ENCODE measurements at regions not wholly inside any gene's neighbourhood (a gene's known extent, or its start where the extent isn't known, plus 50 kb on each side); places are given as distances from the start of the nearest gene placed in this dataset.

GRCh38 chr2:100660851-100661584 lies 98.2 kb downstream of the PDCL3 start:
- DNase-seq (ENCODE audit: low spot score): no peak

GRCh38 chr2:100662866-100663265 lies 100.1 kb downstream of the PDCL3 start:
- no peak for DNase-seq (ENCODE audit: low spot score)

GRCh38 chr2:100664021-100664755 lies 101.4 kb downstream of the PDCL3 start:
- no peak for DNase-seq (ENCODE audit: low spot score)

GRCh38 chr2:100664756-100665101 lies 101.9 kb downstream of the PDCL3 start:
- no peak for DNase-seq (ENCODE audit: low spot score)

GRCh38 chr2:100666996-100667395 lies 104.2 kb downstream of the PDCL3 start:
- no peak for DNase-seq (ENCODE audit: low spot score)

- DNase-seq (ENCODE audit: low spot score): no peak
Measured at GRCh38 chr2:100667801-100668200, 105.0 kb downstream of the PDCL3 start.

- no peak for DNase-seq (ENCODE audit: low spot score)
Measured at GRCh38 chr2:100670232-100670631, 107.4 kb downstream of the PDCL3 start.

GRCh38 chr2:100673115-100673514 lies 110.3 kb downstream of the PDCL3 start:
- DNase-seq (ENCODE audit: low spot score): no peak

GRCh38 chr2:100673691-100674485 lies 111.1 kb downstream of the PDCL3 start:
- no peak for DNase-seq (ENCODE audit: low spot score)

GRCh38 chr2:100674666-100675065 lies 111.9 kb downstream of the PDCL3 start:
- no peak for DNase-seq (ENCODE audit: low spot score)

- no peak for DNase-seq (ENCODE audit: low spot score)
Measured at GRCh38 chr2:100675373-100675772, 112.6 kb downstream of the PDCL3 start.

GRCh38 chr2:100675855-100676254 lies 113.1 kb downstream of the PDCL3 start:
- no peak for DNase-seq (ENCODE audit: low spot score)

- DNase-seq (ENCODE audit: low spot score): no peak
Measured at GRCh38 chr2:100676346-100676745, 113.6 kb downstream of the PDCL3 start.

- no peak for DNase-seq (ENCODE audit: low spot score)
Measured at GRCh38 chr2:100677611-100678185, 114.9 kb downstream of the PDCL3 start.

- DNase-seq (ENCODE audit: low spot score): no peak
Measured at GRCh38 chr2:100679211-100679610, 116.4 kb downstream of the PDCL3 start.

- no peak for DNase-seq (ENCODE audit: low spot score)
Measured at GRCh38 chr2:100682536-100682935, 119.7 kb downstream of the PDCL3 start.

GRCh38 chr2:100683231-100683630 lies 120.4 kb downstream of the PDCL3 start:
- DNase-seq (ENCODE audit: low spot score): no peak

GRCh38 chr2:100691846-100692245 lies 128.1 kb upstream of the NPAS2 start:
- no peak for DNase-seq (ENCODE audit: low spot score)

- DNase-seq (ENCODE audit: low spot score): no peak
Measured at GRCh38 chr2:100692381-100692780, 127.6 kb upstream of the NPAS2 start.

GRCh38 chr2:100692906-100693305 lies 127.0 kb upstream of the NPAS2 start:
- no peak for DNase-seq (ENCODE audit: low spot score)

GRCh38 chr2:100699131-100699530 lies 120.8 kb upstream of the NPAS2 start:
- DNase-seq (ENCODE audit: low spot score): no peak

GRCh38 chr2:100702438-100703109 lies 117.4 kb upstream of the NPAS2 start:
- no peak for DNase-seq (ENCODE audit: low spot score)
